ENCODE measurements at regions not wholly inside any gene's neighbourhood (a gene's known extent, or its start where the extent isn't known, plus 50 kb on each side); places are given as distances from the start of the nearest gene placed in this dataset.
A peak's percentile ranks its signal among the peaks of the same experiment; 100 is the strongest.

DNA sequence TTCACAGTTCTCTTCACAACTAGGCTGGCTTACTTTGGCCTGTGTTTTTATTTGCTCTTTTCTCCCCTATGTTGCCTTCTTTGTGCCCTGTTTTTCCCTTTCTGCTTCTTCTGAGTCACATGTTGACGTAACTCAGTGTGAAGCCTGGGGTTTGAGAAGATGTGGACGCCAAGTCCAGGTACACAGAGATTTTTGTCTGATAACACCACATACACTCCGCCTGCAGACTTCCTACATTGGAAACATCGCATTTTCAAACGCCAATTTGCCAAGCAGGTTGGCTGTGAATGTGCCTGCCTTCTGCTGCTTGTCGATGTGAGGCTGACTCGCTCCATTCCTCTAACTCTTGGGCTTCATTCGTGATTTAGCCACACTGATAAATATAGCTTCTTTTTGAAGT lies 62.6 kb upstream of the FN1 start (continued):
- no peak for TF ChIP-seq SKIL (CRISPR knock-in tag; IDR thresholded peaks at IDR 0.05; ENCODE audit: borderline replicate concordance)
- TF ChIP-seq ZNF382 (CRISPR knock-in tag; IDR thresholded peaks at IDR 0.05; ENCODE audit: borderline replicate concordance): no peak
- TF ChIP-seq EP300 (IDR thresholded peaks at IDR 0.05; ENCODE audit: low read depth in 2 of 2, low read length in 2 of 2): peak in 1 of 2 experiments; percentile 69; a peak in 1 of 4 replicates
- TF ChIP-seq EP300 (CRISPR knock-in tag; IDR thresholded peaks at IDR 0.05; ENCODE audit: borderline replicate concordance): peak; percentile 74
- no peak for TF ChIP-seq ZNF337 (CRISPR knock-in tag; IDR thresholded peaks at IDR 0.05; ENCODE audit: borderline replicate concordance, low read depth)
- TF ChIP-seq MED8 (CRISPR knock-in tag; IDR thresholded peaks at IDR 0.05; ENCODE audit: insufficient replicate concordance): no peak
- no peak for TF ChIP-seq ZNF709 (CRISPR knock-in tag; IDR thresholded peaks at IDR 0.05)
- TF ChIP-seq ZNF335 (CRISPR knock-in tag; IDR thresholded peaks at IDR 0.05): peak; percentile 95
- TF ChIP-seq, protein P1, sequence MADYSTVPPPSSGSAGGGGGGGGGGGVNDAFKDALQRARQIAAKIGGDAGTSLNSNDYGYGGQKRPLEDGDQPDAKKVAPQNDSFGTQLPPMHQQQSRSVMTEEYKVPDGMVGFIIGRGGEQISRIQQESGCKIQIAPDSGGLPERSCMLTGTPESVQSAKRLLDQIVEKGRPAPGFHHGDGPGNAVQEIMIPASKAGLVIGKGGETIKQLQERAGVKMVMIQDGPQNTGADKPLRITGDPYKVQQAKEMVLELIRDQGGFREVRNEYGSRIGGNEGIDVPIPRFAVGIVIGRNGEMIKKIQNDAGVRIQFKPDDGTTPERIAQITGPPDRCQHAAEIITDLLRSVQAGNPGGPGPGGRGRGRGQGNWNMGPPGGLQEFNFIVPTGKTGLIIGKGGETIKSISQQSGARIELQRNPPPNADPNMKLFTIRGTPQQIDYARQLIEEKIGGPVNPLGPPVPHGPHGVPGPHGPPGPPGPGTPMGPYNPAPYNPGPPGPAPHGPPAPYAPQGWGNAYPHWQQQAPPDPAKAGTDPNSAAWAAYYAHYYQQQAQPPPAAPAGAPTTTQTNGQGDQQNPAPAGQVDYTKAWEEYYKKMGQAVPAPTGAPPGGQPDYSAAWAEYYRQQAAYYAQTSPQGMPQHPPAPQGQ (CRISPR knock-in tag; IDR thresholded peaks at IDR 0.05; ENCODE audit: borderline replicate concordance): no peak
- no peak for TF ChIP-seq MBNL3 (CRISPR knock-in tag; conservative IDR thresholded peaks at IDR 0.05)
- TF ChIP-seq SAP130 (CRISPR knock-in tag; IDR thresholded peaks at IDR 0.05; ENCODE audit: low read depth): peak; percentile 75
- no peak for TF ChIP-seq ZNF567 (CRISPR knock-in tag; IDR thresholded peaks at IDR 0.05; ENCODE audit: borderline replicate concordance)
- no peak for TF ChIP-seq ZNF737 (CRISPR knock-in tag; IDR thresholded peaks at IDR 0.05; ENCODE audit: borderline replicate concordance)
- TF ChIP-seq HDAC2 (CRISPR knock-in tag; IDR thresholded peaks at IDR 0.05): peak; percentile 79; the same call in 1 of the 2 replicates
- no peak for TF ChIP-seq ZNF773 (CRISPR knock-in tag; IDR thresholded peaks at IDR 0.05; ENCODE audit: borderline replicate concordance)
- TF ChIP-seq CBFB (CRISPR knock-in tag; IDR thresholded peaks at IDR 0.05): no peak
- TF ChIP-seq CC2D1A (CRISPR knock-in tag; IDR thresholded peaks at IDR 0.05): no peak
- TF ChIP-seq RNF2 (conservative IDR thresholded peaks at IDR 0.05; ENCODE audit: low read depth): no peak
- TF ChIP-seq PHF21A (CRISPR knock-in tag; IDR thresholded peaks at IDR 0.05): no peak
- TF ChIP-seq, protein P2, sequence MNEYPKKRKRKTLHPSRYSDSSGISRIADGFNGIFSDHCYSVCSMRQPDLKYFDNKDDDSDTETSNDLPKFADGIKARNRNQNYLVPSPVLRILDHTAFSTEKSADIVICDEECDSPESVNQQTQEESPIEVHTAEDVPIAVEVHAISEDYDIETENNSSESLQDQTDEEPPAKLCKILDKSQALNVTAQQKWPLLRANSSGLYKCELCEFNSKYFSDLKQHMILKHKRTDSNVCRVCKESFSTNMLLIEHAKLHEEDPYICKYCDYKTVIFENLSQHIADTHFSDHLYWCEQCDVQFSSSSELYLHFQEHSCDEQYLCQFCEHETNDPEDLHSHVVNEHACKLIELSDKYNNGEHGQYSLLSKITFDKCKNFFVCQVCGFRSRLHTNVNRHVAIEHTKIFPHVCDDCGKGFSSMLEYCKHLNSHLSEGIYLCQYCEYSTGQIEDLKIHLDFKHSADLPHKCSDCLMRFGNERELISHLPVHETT (CRISPR knock-in tag; conservative IDR thresholded peaks at IDR 0.05): no peak
- no peak for TF ChIP-seq GLI4 (CRISPR knock-in tag; IDR thresholded peaks at IDR 0.05; ENCODE audit: borderline replicate concordance)
- TF ChIP-seq WIZ (CRISPR knock-in tag; IDR thresholded peaks at IDR 0.05): no peak
- TF ChIP-seq ZNF687 (CRISPR knock-in tag; IDR thresholded peaks at IDR 0.05): no peak

Measured in HepG2 (cell line).